HL-60 (cell line): ENCODE measurements at regions not wholly inside any gene's neighbourhood (a gene's known extent, or its start where the extent isn't known, plus 50 kb on each side); places are given as distances from the start of the nearest gene placed in this dataset.

ENCODE experiments used
- DNase-seq, 2 experiments: peaks; one replicate each; pipeline ENCODE4 v3.0.0-alpha.2; 2010 to 2020; ENCODE audit warnings: low read depth in 1 of 2, low spot score in 1 of 2
- H3K27ac ChIP-seq: fragments of 250-450 bp; sonication (Bioruptor Pico); replicated peaks from 2 replicates; pipeline ENCODE4 v1.5.1; 2020; ENCODE audit warnings: mild to moderate bottlenecking, moderate library complexity
- H3K27me3 ChIP-seq: fragments of 250-450 bp; sonication (Bioruptor Pico); 2 replicates; pipeline ENCODE4 v1.5.1; 2021; ENCODE audit warnings: mild to moderate bottlenecking, moderate library complexity; ENCODE audit not compliant: insufficient read depth, poor library complexity, severe bottlenecking
- H3K4me3 ChIP-seq: replicated peaks from 2 replicates; pipeline ENCODE4 v1.5.1; 2011; ENCODE audit warnings: mild to moderate bottlenecking, control low read depth, low read length; ENCODE audit not compliant: insufficient read depth
- CTCF ChIP-seq: IDR thresholded peaks from one replicate; pipeline ENCODE4 v1.5.1; 2011; ENCODE audit warnings: low read length, control low read depth, inconsistent platforms; ENCODE audit not compliant: insufficient read depth
- GABPA ChIP-seq: IDR thresholded peaks from 2 replicates; pipeline ENCODE4 v1.6.1; 2012; ENCODE audit warnings: low read depth
- POLR2AphosphoS5 ChIP-seq: IDR thresholded peaks from 2 replicates; pipeline ENCODE4 v1.6.1; 2012; ENCODE audit warnings: low read depth
- SPI1 ChIP-seq: IDR thresholded peaks from 2 replicates; pipeline ENCODE4 v1.6.1; 2012; ENCODE audit warnings: low read depth, mild to moderate bottlenecking, borderline replicate concordance
- TF ChIP-seq, protein P1 (sequence below): IDR thresholded peaks from 2 replicates; pipeline ENCODE4 v1.6.1; 2012; ENCODE audit warnings: low read depth; ENCODE audit not compliant: insufficient replicate concordance

- Histone ChIP-seq H3K27me3 (no peaks in the 10 kb centered on the region), H3K27ac (no peak overlapping the region), H3K4me3 (no peak overlapping the region)
- DNase-seq, result no peak
- no peak for TF ChIP-seq CTCF
- no peak for TF ChIP-seq GABPA
- no peak for TF ChIP-seq POLR2AphosphoS5
- TF ChIP-seq SPI1, result no peak
- TF ChIP-seq, protein P1, sequence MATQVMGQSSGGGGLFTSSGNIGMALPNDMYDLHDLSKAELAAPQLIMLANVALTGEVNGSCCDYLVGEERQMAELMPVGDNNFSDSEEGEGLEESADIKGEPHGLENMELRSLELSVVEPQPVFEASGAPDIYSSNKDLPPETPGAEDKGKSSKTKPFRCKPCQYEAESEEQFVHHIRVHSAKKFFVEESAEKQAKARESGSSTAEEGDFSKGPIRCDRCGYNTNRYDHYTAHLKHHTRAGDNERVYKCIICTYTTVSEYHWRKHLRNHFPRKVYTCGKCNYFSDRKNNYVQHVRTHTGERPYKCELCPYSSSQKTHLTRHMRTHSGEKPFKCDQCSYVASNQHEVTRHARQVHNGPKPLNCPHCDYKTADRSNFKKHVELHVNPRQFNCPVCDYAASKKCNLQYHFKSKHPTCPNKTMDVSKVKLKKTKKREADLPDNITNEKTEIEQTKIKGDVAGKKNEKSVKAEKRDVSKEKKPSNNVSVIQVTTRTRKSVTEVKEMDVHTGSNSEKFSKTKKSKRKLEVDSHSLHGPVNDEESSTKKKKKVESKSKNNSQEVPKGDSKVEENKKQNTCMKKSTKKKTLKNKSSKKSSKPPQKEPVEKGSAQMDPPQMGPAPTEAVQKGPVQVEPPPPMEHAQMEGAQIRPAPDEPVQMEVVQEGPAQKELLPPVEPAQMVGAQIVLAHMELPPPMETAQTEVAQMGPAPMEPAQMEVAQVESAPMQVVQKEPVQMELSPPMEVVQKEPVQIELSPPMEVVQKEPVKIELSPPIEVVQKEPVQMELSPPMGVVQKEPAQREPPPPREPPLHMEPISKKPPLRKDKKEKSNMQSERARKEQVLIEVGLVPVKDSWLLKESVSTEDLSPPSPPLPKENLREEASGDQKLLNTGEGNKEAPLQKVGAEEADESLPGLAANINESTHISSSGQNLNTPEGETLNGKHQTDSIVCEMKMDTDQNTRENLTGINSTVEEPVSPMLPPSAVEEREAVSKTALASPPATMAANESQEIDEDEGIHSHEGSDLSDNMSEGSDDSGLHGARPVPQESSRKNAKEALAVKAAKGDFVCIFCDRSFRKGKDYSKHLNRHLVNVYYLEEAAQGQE, result no peak
Measured at GRCh38 chr16:52742608-52743170, 195.7 kb upstream of the TOX3 start.

GRCh38 chr16:52742052-52742451 is 195.1 kb upstream of the TOX3 start:
- Histone ChIP-seq H3K27ac (no peak overlapping the region), H3K27me3 (no peaks in the 10 kb centered on the region), H3K4me3 (no peak overlapping the region)
- DNase-seq, result no peak
- no peak for TF ChIP-seq POLR2AphosphoS5
- TF ChIP-seq, protein P1, result no peak
- TF ChIP-seq SPI1, result no peak
- TF ChIP-seq CTCF, result no peak
- no peak for TF ChIP-seq GABPA

DNA sequence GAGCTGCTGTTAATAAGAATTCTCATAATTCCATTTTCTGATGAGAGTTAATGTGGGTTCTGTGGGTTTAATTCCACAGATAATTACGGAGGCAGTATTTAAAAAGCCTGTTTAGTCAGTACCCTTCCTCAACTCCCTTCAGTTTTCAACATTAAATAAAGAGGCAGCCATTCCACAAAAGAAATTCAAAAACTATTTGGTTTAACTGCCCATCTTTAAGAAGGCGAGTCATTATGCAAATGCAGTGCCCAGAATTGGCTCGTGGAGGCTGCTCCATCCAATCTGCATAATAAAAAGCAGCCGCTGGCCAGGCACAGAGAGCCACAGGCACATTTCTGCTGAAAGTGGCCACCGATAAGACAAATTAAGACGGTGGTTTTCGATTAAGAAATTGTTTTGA is 194.4 kb upstream of the TOX3 start:
- Histone ChIP-seq H3K27ac (no peak overlapping the region), H3K4me3 (no peak overlapping the region), H3K27me3 (no peaks in the 10 kb centered on the region)
- TF ChIP-seq, protein P1, result no peak
- no peak for TF ChIP-seq SPI1
- TF ChIP-seq POLR2AphosphoS5, result no peak
- no peak for DNase-seq
